CD14-positive monocyte (primary cell): ENCODE measurements at regions not wholly inside any gene's neighbourhood (a gene's known extent, or its start where the extent isn't known, plus 50 kb on each side); places are given as distances from the start of the nearest gene placed in this dataset.

ENCODE experiments used
- DNase-seq, 3 donors: peaks; one replicate each; pipeline ENCODE4 v3.0.0-alpha.2; 2011 to 2022
- H2AFZ ChIP-seq: 2 replicates; pipeline ENCODE4 v1.6.0; 2012; ENCODE audit warnings: mild to moderate bottlenecking, low read depth, low read length, inconsistent platforms; ENCODE audit not compliant: insufficient read depth, poor library complexity, severe bottlenecking
- H3K27ac ChIP-seq, 2 donors: 1 replicate in 1 of 2; 2 replicates in 1 of 2; pipeline ENCODE4 v1.5.1; 2012 to 2013; ENCODE audit warnings: low read length in 2 of 2, control low read depth in 1 of 2, inconsistent platforms in 1 of 2, low read depth in 1 of 2, mild to moderate bottlenecking in 1 of 2
- H3K27me3 ChIP-seq, 2 donors: one replicate each; pipeline versions ENCODE4 v1.6.0 to v1.6.1; 2011 to 2013; ENCODE audit warnings: low read length in 2 of 2; ENCODE audit not compliant: control insufficient read depth in 2 of 2, insufficient read depth in 2 of 2
- H3K36me3 ChIP-seq, 2 donors: replicated peaks in 1 of 2; 1 replicate in 1 of 2; 2 replicates in 1 of 2; pipeline versions ENCODE4 v1.5.1 to v1.6.1; 2012 to 2013; ENCODE audit warnings: low read length in 2 of 2, control low read depth in 1 of 2, inconsistent platforms in 1 of 2, mild to moderate bottlenecking in 1 of 2; ENCODE audit not compliant: insufficient read depth in 2 of 2, control insufficient read depth in 1 of 2
- H3K4me1 ChIP-seq, 2 donors: 1 replicate in 1 of 2; 2 replicates in 1 of 2; pipeline versions ENCODE4 v1.5.1 to v1.6.1; 2012 to 2013; ENCODE audit warnings: low read length in 2 of 2, control low read depth in 1 of 2, inconsistent platforms in 1 of 2, mild to moderate bottlenecking in 1 of 2, moderate library complexity in 1 of 2; ENCODE audit not compliant: insufficient read depth in 2 of 2, control insufficient read depth in 1 of 2
- H3K4me2 ChIP-seq: replicated peaks from 2 replicates; pipeline ENCODE3; 2012; ENCODE audit warnings: low read length, moderate library complexity, mild to moderate bottlenecking; ENCODE audit not compliant: poor library complexity, severe bottlenecking; ENCODE audit errors: extremely low read depth
- H3K4me3 ChIP-seq, 3 experiments: fragments of 200-600 bp in 1 of 3; sonication (generic) in 1 of 3; replicated peaks in 1 of 3; 1 replicate in 2 of 3; 2 replicates in 1 of 3; pipeline ENCODE4 v1.5.1; 2011 to 2013; ENCODE audit warnings: low read length in 3 of 3, mild to moderate bottlenecking in 3 of 3, control low read depth in 2 of 3, low read depth in 2 of 3, inconsistent platforms in 1 of 3, moderate library complexity in 1 of 3
- H3K79me2 ChIP-seq: 2 replicates; pipeline ENCODE4 v1.6.0; 2012; ENCODE audit warnings: mild to moderate bottlenecking, control low read depth, inconsistent platforms, low read length, moderate library complexity; ENCODE audit not compliant: insufficient read depth
- H3K9ac ChIP-seq: 2 replicates; pipeline ENCODE4 v1.6.0; 2017; ENCODE audit warnings: low read length, mild to moderate bottlenecking; ENCODE audit not compliant: insufficient read depth, poor library complexity, severe bottlenecking
- H3K9me3 ChIP-seq, 2 donors: replicated peaks in 1 of 2; 1 replicate in 1 of 2; 2 replicates in 1 of 2; pipeline versions ENCODE4 v1.5.1 to v1.6.1; 2012 to 2013; ENCODE audit warnings: low read length in 2 of 2, control low read depth in 1 of 2; ENCODE audit not compliant: control insufficient read depth in 1 of 2, insufficient read depth in 1 of 2
- H4K20me1 ChIP-seq: 2 replicates; pipeline ENCODE4 v1.6.0; 2012; ENCODE audit warnings: mild to moderate bottlenecking, low read length, control low read depth, moderate library complexity; ENCODE audit not compliant: insufficient read depth
- H3K27ac Mint-ChIP-seq, 7 donors: one replicate each; pipeline ENCODE4 v1.8.0; 2020; ENCODE audit warnings: mild to moderate bottlenecking in 7 of 7, mixed read lengths in 7 of 7, moderate library complexity in 6 of 7, inconsistent platforms in 2 of 7
- H3K27me3 Mint-ChIP-seq, 3 donors: one replicate each; pipeline ENCODE4 v1.8.0; 2021 to 2022; ENCODE audit warnings: low read depth in 3 of 3, mild to moderate bottlenecking in 3 of 3, mixed read lengths in 3 of 3, moderate library complexity in 3 of 3, inconsistent platforms in 1 of 3
- H3K36me3 Mint-ChIP-seq, 2 donors: one replicate each; pipeline ENCODE4 v1.8.0; 2020; ENCODE audit warnings: mixed read lengths in 2 of 2, inconsistent platforms in 1 of 2, mild to moderate bottlenecking in 1 of 2
- H3K4me1 Mint-ChIP-seq: one replicate; pipeline ENCODE4 v1.8.0; 2020; ENCODE audit warnings: mild to moderate bottlenecking, mixed read lengths
- H3K4me3 Mint-ChIP-seq, 2 donors: one replicate each; pipeline ENCODE4 v1.8.0; 2020; ENCODE audit warnings: mild to moderate bottlenecking in 2 of 2, mixed read lengths in 2 of 2, moderate library complexity in 1 of 2
- H3K9me3 Mint-ChIP-seq, 7 donors: one replicate each; pipeline ENCODE4 v1.8.0; 2020 to 2022; ENCODE audit warnings: mixed read lengths in 7 of 7, mild to moderate bottlenecking in 6 of 7, moderate library complexity in 6 of 7, inconsistent platforms in 2 of 7
- CTCF ChIP-seq: fragments of 200-600 bp; IDR thresholded peaks from one replicate; pipeline ENCODE4 v1.8.0; 2022; ENCODE audit warnings: antibody characterized with exemption, mild to moderate bottlenecking
- WGBS: methylation state at CpG from one replicate; pipeline ENCODE4 v1.1.5; 2013; ENCODE audit warnings: missing lambda C conversion rate; ENCODE audit not compliant: insufficient coverage; 5-methylcytosine and 5-hydroxymethylcytosine counted together
- intact Hi-C, 2 donors: fragments of 100-400 bp; cut with micrococcal nuclease; formaldehyde crosslinking; loops; one replicate each; pipeline versions ENCODE4 v1.15.0 to v1.15.1; 2023

- Histone ChIP-seq H3K4me3 (no peak overlapping the region), H3K36me3 (no peaks in the 10 kb centered on the region), H2AFZ (no peak overlapping the region), H3K4me2 (no peak overlapping the region), H3K9me3 (peaks cover 0 to 5% of the 10 kb centered on the region in 2 donors), H3K79me2 (no peaks in the 10 kb centered on the region), H3K9ac (no peak overlapping the region), H3K27me3 (no peaks in the 10 kb centered on the region), H3K4me1 (no peaks in the 10 kb centered on the region), H4K20me1 (no peaks in the 10 kb centered on the region), H3K27ac (no peak overlapping the region)
- H3K27ac Mint-ChIP-seq, result no peak overlapping the region
- no peaks in the 10 kb centered on the region for H3K4me1 Mint-ChIP-seq
- TF ChIP-seq CTCF, result no peak
- no peaks in the 10 kb centered on the region for H3K36me3 Mint-ChIP-seq
- no peak overlapping the region for H3K4me3 Mint-ChIP-seq
- no CpG with 5 or more reads among the region's 1 CpG for WGBS
- H3K27me3 Mint-ChIP-seq, result no peaks in the 10 kb centered on the region
- DNase-seq, result no peak
- H3K9me3 Mint-ChIP-seq, result peaks cover 0 to 9% (median 5%) of the 10 kb centered on the region in 7 donors
- intact Hi-C loops, result no loop called here
Measured at GRCh38 chr3:115369021-115369420, 221.9 kb upstream of the ZBTB20 start.

GRCh38 chr3:115375362-115375761 is 228.3 kb upstream of the ZBTB20 start:
- Histone ChIP-seq H3K36me3 (no peaks in the 10 kb centered on the region), H3K4me2 (no peak overlapping the region), H3K4me1 (no peaks in the 10 kb centered on the region), H3K27ac (no peak overlapping the region), H2AFZ (no peak overlapping the region), H3K9ac (no peak overlapping the region), H3K27me3 (no peaks in the 10 kb centered on the region), H4K20me1 (no peaks in the 10 kb centered on the region), H3K79me2 (no peaks in the 10 kb centered on the region), H3K9me3 (no peaks in the 10 kb centered on the region), H3K4me3 (no peak overlapping the region)
- intact Hi-C loops, result no loop called here
- TF ChIP-seq CTCF, result no peak
- DNase-seq, result no peak
- no peaks in the 10 kb centered on the region for H3K36me3 Mint-ChIP-seq
- no peaks in the 10 kb centered on the region for H3K27me3 Mint-ChIP-seq
- H3K4me3 Mint-ChIP-seq, result no peak overlapping the region
- no CpG with 5 or more reads among the region's 2 CpGs for WGBS
- no peak overlapping the region for H3K27ac Mint-ChIP-seq
- no peaks in the 10 kb centered on the region for H3K4me1 Mint-ChIP-seq
- peaks cover 0 to 6% (median 1%) of the 10 kb centered on the region in 7 donors for H3K9me3 Mint-ChIP-seq
